ENCODE measurements at regions not wholly inside any gene's neighbourhood (a gene's known extent, or its start where the extent isn't known, plus 50 kb on each side); places are given as distances from the start of the nearest gene placed in this dataset.

DNA sequence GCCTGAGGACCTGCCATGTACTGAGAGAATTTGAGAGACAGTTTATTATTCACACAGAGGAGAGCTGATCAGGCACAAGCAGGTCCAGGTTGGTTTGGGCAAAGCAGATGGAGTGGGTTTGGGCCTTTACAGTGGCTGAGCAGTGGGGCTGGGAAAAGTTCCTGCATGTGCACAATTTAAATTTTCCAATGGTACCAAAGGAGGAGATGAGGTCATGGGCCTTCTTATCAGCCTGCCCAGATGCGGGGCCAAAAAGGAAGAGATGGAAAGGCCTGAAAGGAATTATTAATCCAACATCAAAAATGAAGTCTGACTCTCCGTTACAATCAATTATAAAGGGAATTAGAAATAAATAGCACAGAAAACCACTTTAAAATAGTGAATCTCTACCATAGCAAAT, 367.6 kb downstream of the TMEM135 start:
- DNase-seq, result no peak

GRCh38 chr11:87401653-87402052, 363.9 kb downstream of the TMEM135 start:
- no peak for DNase-seq

GRCh38 chr11:87399341-87399740, 361.6 kb downstream of the TMEM135 start:
- DNase-seq, result no peak

DNA sequence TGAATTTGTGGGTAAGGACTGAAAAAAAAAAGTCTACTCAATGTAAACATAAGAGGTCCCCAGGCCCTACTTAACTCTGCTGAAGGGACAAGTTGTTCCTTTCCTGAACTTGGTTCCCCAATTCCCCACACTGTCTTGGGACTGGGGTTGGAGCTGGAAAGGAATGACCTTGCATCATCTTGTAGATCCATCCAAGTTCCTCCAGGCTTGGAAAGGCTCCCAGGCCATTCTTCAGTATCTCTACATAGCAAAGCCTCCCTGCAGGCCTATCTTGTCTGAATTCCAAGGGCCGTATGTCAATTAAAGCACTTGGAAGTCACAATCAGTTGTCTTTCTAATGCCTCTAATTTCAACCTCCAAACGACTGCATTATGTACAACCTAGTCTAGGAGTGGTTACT, 361.2 kb downstream of the TMEM135 start:
- DNase-seq, result peak; percentile 47

GRCh38 chr11:87397011-87397865, 359.5 kb downstream of the TMEM135 start:
- no peak for DNase-seq

DNA sequence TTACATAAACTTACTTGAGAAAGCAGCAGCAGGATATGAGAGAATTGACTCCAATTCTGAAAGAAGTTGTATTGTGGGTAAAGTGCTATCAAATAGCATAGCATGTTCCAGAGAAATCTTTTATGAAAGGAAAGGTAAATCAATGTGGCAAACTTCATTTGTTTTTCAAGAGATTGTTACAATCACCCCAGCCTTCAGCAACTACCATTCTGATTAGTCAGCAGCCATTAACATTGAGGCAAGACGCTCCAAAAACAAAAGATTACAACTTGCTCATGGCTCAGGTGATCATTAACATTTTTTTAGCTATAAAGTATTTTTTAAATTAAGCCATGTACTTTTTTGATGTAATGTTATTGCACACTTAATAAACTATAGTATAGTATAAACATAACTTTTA, 357.2 kb downstream of the TMEM135 start:
- DNase-seq, result no peak

- DNase-seq, result no peak
Observed at GRCh38 chr11:87392665-87393064, 354.9 kb downstream of the TMEM135 start.

DNA sequence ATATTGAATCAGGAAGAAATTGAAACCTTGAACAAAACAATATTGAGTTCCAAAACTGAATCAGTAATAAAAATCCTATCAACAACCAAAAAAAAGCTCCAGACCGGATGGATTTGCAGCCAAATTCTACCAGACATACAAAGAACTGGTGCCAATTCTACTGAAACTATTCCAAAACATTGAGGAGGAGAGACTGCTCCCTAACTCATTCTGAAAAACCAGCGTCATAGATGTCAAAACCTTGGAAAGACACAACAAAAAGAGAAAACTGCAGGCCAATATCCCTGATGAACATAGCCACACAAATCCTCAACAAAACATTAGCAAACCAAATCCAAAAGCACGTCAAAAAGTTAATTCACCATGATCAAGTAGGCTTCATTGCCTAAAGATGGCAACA, 353.8 kb downstream of the TMEM135 start:
- DNase-seq, result no peak

DNA sequence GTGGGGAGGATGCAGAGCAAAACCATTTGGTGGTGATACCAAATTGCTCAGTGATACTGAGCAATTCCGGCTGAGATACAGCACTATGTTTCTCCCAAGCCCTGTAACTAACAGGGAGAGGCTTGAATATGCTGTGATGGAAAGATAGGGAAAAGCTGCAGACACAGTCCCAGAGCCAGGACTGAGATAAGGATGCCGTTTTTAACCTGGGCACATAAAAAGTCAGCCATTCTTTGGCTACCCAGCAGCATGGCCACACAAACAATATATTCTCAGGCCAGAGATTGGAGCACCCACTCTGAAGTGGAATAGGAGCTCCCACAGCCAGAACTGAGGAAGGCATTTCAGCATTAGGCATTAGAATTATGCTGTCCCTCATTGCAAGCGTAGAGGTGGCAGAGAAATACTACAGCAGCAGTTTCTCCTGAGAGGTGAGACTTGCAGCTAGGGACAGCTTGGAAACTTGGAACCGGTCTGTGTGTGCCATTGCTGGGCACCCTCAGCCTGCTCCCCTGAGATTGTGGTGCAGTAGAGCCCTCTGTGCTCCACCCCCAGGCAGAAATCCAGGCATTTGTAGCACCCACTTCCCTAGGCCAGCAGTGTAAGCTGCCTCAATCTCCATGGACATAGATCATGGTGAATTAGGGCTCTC, 346.5 kb downstream of the TMEM135 start:
- no peak for DNase-seq

GRCh38 chr11:87374038-87374807, 336.5 kb downstream of the TMEM135 start:
- DNase-seq, result no peak
